ENCODE measurements at regions not wholly inside any gene's neighbourhood (a gene's known extent, or its start where the extent isn't known, plus 50 kb on each side); places are given as distances from the start of the nearest gene placed in this dataset.

DNA sequence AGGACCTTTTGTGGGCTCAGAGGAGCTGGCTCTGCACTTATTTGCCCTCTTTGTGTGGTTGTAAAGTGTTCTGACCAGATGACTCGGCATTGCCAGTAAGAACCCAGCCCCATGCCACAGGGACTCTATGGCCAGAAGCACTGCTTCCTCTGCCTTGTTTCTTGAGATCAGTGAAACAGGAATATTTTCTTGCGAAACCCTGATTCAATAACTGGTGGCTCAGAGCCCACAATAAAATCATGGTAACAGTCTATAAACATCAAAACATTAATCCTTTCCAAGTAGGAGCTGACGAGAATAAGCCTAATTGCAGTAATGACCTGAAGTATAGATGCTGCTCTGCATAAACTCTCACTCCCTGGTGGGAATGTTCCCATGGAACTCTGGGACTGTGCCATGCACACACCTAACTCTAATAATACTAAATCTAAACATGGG lies 344.3 kb downstream of the ZNF608 start:
- Histone ChIP-seq H2AFZ (ENCODE audit: low read length, unreplicated experiment) (peak overlapping the region; percentile 54), H3K79me2 (ENCODE audit: control insufficient read depth, insufficient read depth, low read length, unreplicated experiment) (no peaks in the 10 kb centered on the region), H3K36me3 (ENCODE audit: insufficient read depth, low read length) (no peaks in the 10 kb centered on the region), H3K4me3 (ENCODE audit: low read depth, low read length) (0 out of 2 replicates have a peak overlapping the region, but pooled peaks have one; percentile 19), H3K27me3 (ENCODE audit: insufficient read depth, low read length) (no peaks in the 10 kb centered on the region), H3K4me1 (ENCODE audit: control insufficient read depth, insufficient read depth, low read length, unreplicated experiment) (peaks cover 19% of the 10 kb centered on the region), H3K27ac (ENCODE audit: low read depth, low read length) (peak overlapping the region; percentile 87)

GRCh38 chr5:124401476-124402143 lies 344.8 kb downstream of the ZNF608 start:
- H3K27me3 ChIP-seq (ENCODE audit: insufficient read depth, low read length): no peaks in the 10 kb centered on the region
- H3K36me3 ChIP-seq (ENCODE audit: insufficient read depth, low read length): no peaks in the 10 kb centered on the region
- H3K4me3 ChIP-seq (ENCODE audit: low read depth, low read length): no peak overlapping the region
- H3K27ac ChIP-seq (ENCODE audit: low read depth, low read length): peak overlapping the region; percentile 87
- H3K4me1 ChIP-seq (ENCODE audit: control insufficient read depth, insufficient read depth, low read length, unreplicated experiment): peaks cover 19% of the 10 kb centered on the region
- H2AFZ ChIP-seq (ENCODE audit: low read length, unreplicated experiment): peak overlapping the region; percentile 43
- H3K79me2 ChIP-seq (ENCODE audit: control insufficient read depth, insufficient read depth, low read length, unreplicated experiment): no peaks in the 10 kb centered on the region

DNA sequence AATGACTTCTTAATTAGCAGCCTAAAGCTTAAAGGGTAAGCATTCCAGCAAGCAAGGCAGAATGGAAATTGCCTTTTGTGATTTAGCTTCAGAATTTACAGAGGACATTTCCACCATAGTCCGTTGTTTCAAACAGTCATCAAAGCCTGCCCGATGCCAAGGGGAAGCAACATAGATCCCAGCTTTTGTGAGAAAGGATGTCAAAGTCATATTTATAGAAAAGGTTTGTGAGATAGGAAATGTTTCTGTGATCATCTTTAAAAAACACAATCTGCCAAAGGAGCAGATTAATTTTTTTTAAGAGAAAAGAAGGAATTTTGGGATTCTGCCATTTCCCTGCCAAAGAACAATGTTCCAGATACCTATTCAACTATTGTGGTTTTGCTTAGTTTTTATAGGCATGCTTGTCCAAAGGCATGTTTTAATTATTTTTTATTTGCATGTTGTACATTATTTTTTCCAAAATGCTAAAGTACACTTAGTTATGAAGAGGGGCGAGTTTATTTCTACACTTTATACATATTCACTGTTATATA lies 346.9 kb downstream of the ZNF608 start:
- no peak overlapping the region for H3K27ac ChIP-seq (ENCODE audit: low read depth, low read length)
- H3K79me2 ChIP-seq (ENCODE audit: control insufficient read depth, insufficient read depth, low read length, unreplicated experiment): no peaks in the 10 kb centered on the region
- H3K4me1 ChIP-seq (ENCODE audit: control insufficient read depth, insufficient read depth, low read length, unreplicated experiment): peaks cover 19% of the 10 kb centered on the region
- H2AFZ ChIP-seq (ENCODE audit: low read length, unreplicated experiment): no peak overlapping the region
- no peaks in the 10 kb centered on the region for H3K36me3 ChIP-seq (ENCODE audit: insufficient read depth, low read length)
- no peaks in the 10 kb centered on the region for H3K27me3 ChIP-seq (ENCODE audit: insufficient read depth, low read length)
- H3K4me3 ChIP-seq (ENCODE audit: low read depth, low read length): no peak overlapping the region

GRCh38 chr5:124398460-124398859 lies 348.0 kb downstream of the ZNF608 start:
- H3K4me1 ChIP-seq (ENCODE audit: control insufficient read depth, insufficient read depth, low read length, unreplicated experiment): peaks cover 19% of the 10 kb centered on the region
- no peaks in the 10 kb centered on the region for H3K36me3 ChIP-seq (ENCODE audit: insufficient read depth, low read length)
- H3K79me2 ChIP-seq (ENCODE audit: control insufficient read depth, insufficient read depth, low read length, unreplicated experiment): no peaks in the 10 kb centered on the region
- no peak overlapping the region for H3K4me3 ChIP-seq (ENCODE audit: low read depth, low read length)
- H3K27ac ChIP-seq (ENCODE audit: low read depth, low read length): no peak overlapping the region
- H3K27me3 ChIP-seq (ENCODE audit: insufficient read depth, low read length): no peaks in the 10 kb centered on the region
- H2AFZ ChIP-seq (ENCODE audit: low read length, unreplicated experiment): no peak overlapping the region

GRCh38 chr5:124397317-124397716 lies 349.1 kb downstream of the ZNF608 start:
- Histone ChIP-seq H3K27ac (ENCODE audit: low read depth, low read length) (no peak overlapping the region), H3K4me3 (ENCODE audit: low read depth, low read length) (no peak overlapping the region), H3K4me1 (ENCODE audit: control insufficient read depth, insufficient read depth, low read length, unreplicated experiment) (peaks cover 17% of the 10 kb centered on the region), H2AFZ (ENCODE audit: low read length, unreplicated experiment) (no peak overlapping the region), H3K27me3 (ENCODE audit: insufficient read depth, low read length) (no peaks in the 10 kb centered on the region), H3K36me3 (ENCODE audit: insufficient read depth, low read length) (no peaks in the 10 kb centered on the region), H3K79me2 (ENCODE audit: control insufficient read depth, insufficient read depth, low read length, unreplicated experiment) (no peaks in the 10 kb centered on the region)

DNA sequence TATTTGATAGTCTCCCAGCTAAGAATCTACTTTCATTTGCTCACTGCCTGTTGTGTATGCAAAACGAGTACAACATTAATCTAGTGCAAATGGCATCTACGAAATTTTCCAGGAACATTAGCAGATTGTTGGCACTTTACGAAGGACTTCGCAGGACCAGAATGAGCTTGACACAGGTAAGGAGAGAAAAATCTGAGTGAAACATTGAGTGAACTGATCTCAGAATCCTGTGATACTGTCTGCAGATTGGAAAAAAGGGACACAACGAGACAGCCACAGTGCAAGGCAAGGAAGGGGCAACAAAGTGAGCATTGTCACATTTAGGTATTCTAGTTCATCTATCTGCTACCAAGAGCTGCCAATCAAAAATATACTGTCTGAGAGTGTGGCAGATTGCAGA lies 350.5 kb downstream of the ZNF608 start:
- Histone ChIP-seq H3K36me3 (ENCODE audit: insufficient read depth, low read length) (no peaks in the 10 kb centered on the region), H3K4me1 (ENCODE audit: control insufficient read depth, insufficient read depth, low read length, unreplicated experiment) (peaks cover 6% of the 10 kb centered on the region), H3K27me3 (ENCODE audit: insufficient read depth, low read length) (no peaks in the 10 kb centered on the region), H3K4me3 (ENCODE audit: low read depth, low read length) (no peak overlapping the region), H3K79me2 (ENCODE audit: control insufficient read depth, insufficient read depth, low read length, unreplicated experiment) (no peaks in the 10 kb centered on the region), H3K27ac (ENCODE audit: low read depth, low read length) (no peak overlapping the region), H2AFZ (ENCODE audit: low read length, unreplicated experiment) (no peak overlapping the region)

- H3K79me2 ChIP-seq (ENCODE audit: control insufficient read depth, insufficient read depth, low read length, unreplicated experiment): no peaks in the 10 kb centered on the region
- H2AFZ ChIP-seq (ENCODE audit: low read length, unreplicated experiment): no peak overlapping the region
- H3K27ac ChIP-seq (ENCODE audit: low read depth, low read length): no peak overlapping the region
- H3K27me3 ChIP-seq (ENCODE audit: insufficient read depth, low read length): no peaks in the 10 kb centered on the region
- H3K4me1 ChIP-seq (ENCODE audit: control insufficient read depth, insufficient read depth, low read length, unreplicated experiment): peaks cover 6% of the 10 kb centered on the region
- H3K4me3 ChIP-seq (ENCODE audit: low read depth, low read length): no peak overlapping the region
- no peaks in the 10 kb centered on the region for H3K36me3 ChIP-seq (ENCODE audit: insufficient read depth, low read length)
These were observed 351.2 kb downstream of the ZNF608 start for GRCh38 chr5:124395287-124395686.

DNA sequence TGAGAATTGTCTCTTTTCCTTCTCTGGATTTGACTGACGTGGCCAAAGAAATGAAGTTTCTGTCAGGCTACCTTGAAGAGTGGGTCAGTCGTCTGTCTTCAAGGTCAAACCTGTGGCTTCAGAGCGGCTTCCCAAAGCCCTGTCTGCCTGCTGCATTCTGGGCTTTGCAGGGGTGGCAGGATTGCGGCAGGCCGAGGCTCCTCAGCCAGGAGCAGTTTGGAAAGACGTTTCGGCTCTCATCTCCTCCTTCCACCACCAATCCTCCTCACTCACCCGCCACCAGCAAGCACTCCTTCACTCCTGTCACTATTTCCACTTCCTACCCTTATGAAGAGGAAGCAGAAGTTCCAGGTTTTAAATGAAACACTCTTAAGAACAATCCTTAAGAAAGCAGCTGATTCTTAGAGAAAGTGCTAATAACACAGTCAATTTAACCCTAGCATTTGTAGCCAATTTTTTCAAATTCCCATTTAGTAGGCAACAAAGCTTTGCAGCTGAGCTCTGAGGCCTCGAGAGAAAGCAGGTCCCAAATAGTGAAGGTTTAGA lies 351.7 kb downstream of the ZNF608 start:
- Histone ChIP-seq H3K79me2 (ENCODE audit: control insufficient read depth, insufficient read depth, low read length, unreplicated experiment) (no peaks in the 10 kb centered on the region), H2AFZ (ENCODE audit: low read length, unreplicated experiment) (no peak overlapping the region), H3K36me3 (ENCODE audit: insufficient read depth, low read length) (no peaks in the 10 kb centered on the region), H3K27ac (ENCODE audit: low read depth, low read length) (no peak overlapping the region), H3K4me1 (ENCODE audit: control insufficient read depth, insufficient read depth, low read length, unreplicated experiment) (peaks cover 6% of the 10 kb centered on the region), H3K4me3 (ENCODE audit: low read depth, low read length) (no peak overlapping the region), H3K27me3 (ENCODE audit: insufficient read depth, low read length) (no peaks in the 10 kb centered on the region)

- Histone ChIP-seq H3K36me3 (ENCODE audit: insufficient read depth, low read length) (no peaks in the 10 kb centered on the region), H3K79me2 (ENCODE audit: control insufficient read depth, insufficient read depth, low read length, unreplicated experiment) (no peaks in the 10 kb centered on the region), H3K4me3 (ENCODE audit: low read depth, low read length) (no peak overlapping the region), H3K4me1 (ENCODE audit: control insufficient read depth, insufficient read depth, low read length, unreplicated experiment) (peaks cover 6% of the 10 kb centered on the region), H2AFZ (ENCODE audit: low read length, unreplicated experiment) (no peak overlapping the region), H3K27ac (ENCODE audit: low read depth, low read length) (no peak overlapping the region), H3K27me3 (ENCODE audit: insufficient read depth, low read length) (no peaks in the 10 kb centered on the region)
These were observed 352.7 kb downstream of the ZNF608 start for GRCh38 chr5:124393584-124394379.

DNA sequence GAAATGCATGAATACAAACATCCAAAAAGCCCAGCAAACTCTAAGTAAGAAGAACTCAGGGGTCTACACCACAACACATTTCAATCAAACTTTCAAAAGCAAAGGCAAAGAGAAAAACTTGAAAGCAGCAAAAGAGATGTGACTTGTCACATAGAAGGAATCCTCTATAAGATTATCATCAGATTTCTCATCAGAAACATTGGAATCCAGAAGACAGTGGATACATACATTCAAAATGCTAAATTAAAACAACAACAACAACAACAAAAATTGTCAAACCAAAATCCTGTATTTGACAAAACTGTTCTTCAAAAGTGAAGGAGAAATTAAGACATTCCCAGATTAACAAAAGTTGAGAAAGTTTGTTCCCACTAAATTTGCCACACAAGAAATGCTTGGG lies 362.7 kb downstream of the ZNF608 start:
- no peaks in the 10 kb centered on the region for H3K4me1 ChIP-seq (ENCODE audit: control insufficient read depth, insufficient read depth, low read length, unreplicated experiment)

More for the DNA sequence above, 362.7 kb downstream of the ZNF608 start:
- Histone ChIP-seq H3K79me2 (ENCODE audit: control insufficient read depth, insufficient read depth, low read length, unreplicated experiment) (no peaks in the 10 kb centered on the region), H3K4me3 (ENCODE audit: low read depth, low read length) (no peak overlapping the region), H3K36me3 (ENCODE audit: insufficient read depth, low read length) (no peaks in the 10 kb centered on the region), H3K27ac (ENCODE audit: low read depth, low read length) (no peak overlapping the region), H2AFZ (ENCODE audit: low read length, unreplicated experiment) (no peak overlapping the region), H3K27me3 (ENCODE audit: insufficient read depth, low read length) (no peaks in the 10 kb centered on the region)

Measured in ACC112 (cell line).